ENCODE measurements at regions not wholly inside any gene's neighbourhood (a gene's known extent, or its start where the extent isn't known, plus 50 kb on each side); places are given as distances from the start of the nearest gene placed in this dataset.

DNA sequence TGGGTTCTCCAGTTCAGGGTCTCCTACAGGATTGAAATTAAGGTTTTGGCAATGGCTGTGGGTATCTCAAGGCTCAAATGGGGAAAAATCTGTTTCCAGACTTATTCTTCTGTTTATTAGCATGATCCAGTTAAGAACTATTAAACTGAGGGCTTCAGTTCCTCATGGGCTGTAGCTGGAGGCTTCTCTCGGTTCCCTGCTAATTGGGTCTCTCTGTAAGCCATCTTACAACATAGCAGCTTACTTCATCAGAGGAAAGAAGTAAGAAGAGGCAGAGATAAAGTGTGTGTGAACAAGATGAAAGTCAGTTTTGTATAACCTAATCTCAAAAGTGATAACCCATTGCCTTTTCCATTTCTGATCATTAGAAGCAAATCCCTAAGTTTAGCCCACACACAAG, 391.9 kb downstream of the PSAT1 start:
- BruUV-seq (replicated peaks): no TSS peak

More for the DNA sequence above, 391.9 kb downstream of the PSAT1 start:
- intact Hi-C loops (cut with micrococcal nuclease): no loop called here
- H3K36me3 ChIP-seq (ENCODE audit: control insufficient read depth in 2 of 2, extremely low read depth in 1 of 2, insufficient read depth in 2 of 2, low read length in 2 of 2): no peaks in the 10 kb centered on the region
- DNase-seq (ENCODE audit: low read depth, low spot score) (no peak), FAIRE-seq (no peak)
- H3K79me2 ChIP-seq (ENCODE audit: control insufficient read depth, insufficient read depth, low read length): no peaks in the 10 kb centered on the region
- no peak overlapping the region for H3K9ac ChIP-seq (replicated peaks; ENCODE audit: extremely low read depth, insufficient read depth, low read length)
- no peaks in the 10 kb centered on the region for H3K4me1 ChIP-seq (ENCODE audit: control insufficient read depth, extremely low read depth, insufficient read depth, low read length)
- no peak overlapping the region for H3K4me3 ChIP-seq (replicated peaks in 1 of 3; ENCODE audit: insufficient read depth in 1 of 3, low read depth in 1 of 3, low read length in 3 of 3)
- CTCF ChIA-PET: no interaction called here
- no peaks in the 10 kb centered on the region for H3K9me3 ChIP-seq (replicated peaks; ENCODE audit: control insufficient read depth, insufficient read depth, low read length)
- dilution Hi-C loops (cut with MboI; ENCODE audit: extremely low pct_ligation_motif_present, low sequenced_read_pairs): no loop called here
- no peak overlapping the region for H3K27ac ChIP-seq (ENCODE audit: insufficient read depth, low read depth, low read length)
- POLR2A ChIA-PET: interaction anchor here (0.7 kb wide), 1 partner anchor 486 kb away, joined by 3 read pairs; no protein-coding TSS in a partner anchor
- H3K4me2 ChIP-seq (ENCODE audit: insufficient read depth, low read length): no peak overlapping the region
- H4K20me1 ChIP-seq (replicated peaks; ENCODE audit: control insufficient read depth, extremely low read depth, insufficient read depth, low read length): no peaks in the 10 kb centered on the region
- H3K9me1 ChIP-seq (replicated peaks; ENCODE audit: control insufficient read depth, extremely low read depth, insufficient read depth, low read length): no peaks in the 10 kb centered on the region
- no peak overlapping the region for H2AFZ ChIP-seq (ENCODE audit: low read depth, low read length)
- no peaks in the 10 kb centered on the region for H3K27me3 ChIP-seq (ENCODE audit: control insufficient read depth in 2 of 2, insufficient read depth in 2 of 2, low read length in 2 of 2)
- TF ChIP-seq MAX (IDR thresholded peaks at IDR 0.05; ENCODE audit: insufficient read depth, insufficient read length): no peak
- TF ChIP-seq, protein P1, sequence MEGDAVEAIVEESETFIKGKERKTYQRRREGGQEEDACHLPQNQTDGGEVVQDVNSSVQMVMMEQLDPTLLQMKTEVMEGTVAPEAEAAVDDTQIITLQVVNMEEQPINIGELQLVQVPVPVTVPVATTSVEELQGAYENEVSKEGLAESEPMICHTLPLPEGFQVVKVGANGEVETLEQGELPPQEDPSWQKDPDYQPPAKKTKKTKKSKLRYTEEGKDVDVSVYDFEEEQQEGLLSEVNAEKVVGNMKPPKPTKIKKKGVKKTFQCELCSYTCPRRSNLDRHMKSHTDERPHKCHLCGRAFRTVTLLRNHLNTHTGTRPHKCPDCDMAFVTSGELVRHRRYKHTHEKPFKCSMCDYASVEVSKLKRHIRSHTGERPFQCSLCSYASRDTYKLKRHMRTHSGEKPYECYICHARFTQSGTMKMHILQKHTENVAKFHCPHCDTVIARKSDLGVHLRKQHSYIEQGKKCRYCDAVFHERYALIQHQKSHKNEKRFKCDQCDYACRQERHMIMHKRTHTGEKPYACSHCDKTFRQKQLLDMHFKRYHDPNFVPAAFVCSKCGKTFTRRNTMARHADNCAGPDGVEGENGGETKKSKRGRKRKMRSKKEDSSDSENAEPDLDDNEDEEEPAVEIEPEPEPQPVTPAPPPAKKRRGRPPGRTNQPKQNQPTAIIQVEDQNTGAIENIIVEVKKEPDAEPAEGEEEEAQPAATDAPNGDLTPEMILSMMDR (IDR thresholded peaks at IDR 0.05; ENCODE audit: extremely low read depth in 1 of 2, insufficient read depth in 1 of 2, low read depth in 1 of 2, low read length in 2 of 2): no peak
- TF ChIP-seq POLR2AphosphoS5 (IDR thresholded peaks at IDR 0.05; ENCODE audit: insufficient read depth, low read depth, low read length): no peak
- no peak for TF ChIP-seq EZH2 (IDR thresholded peaks at IDR 0.05; ENCODE audit: borderline replicate concordance, low read depth, low read length, severe bottlenecking)
- TF ChIP-seq POLR2A (IDR thresholded peaks at IDR 0.05; ENCODE audit: low read depth, low read length): no peak
- TF ChIP-seq MYC (IDR thresholded peaks at IDR 0.05; ENCODE audit: low read depth, low read length): no peak
- TF ChIP-seq GATA2 (IDR thresholded peaks at IDR 0.05; ENCODE audit: insufficient read depth, insufficient read length, low read depth, low read length): no peak
- no peak for TF ChIP-seq JUN (IDR thresholded peaks at IDR 0.05; ENCODE audit: borderline replicate concordance, insufficient read depth, insufficient read length, low read depth)
- no peak for TF ChIP-seq FOS (IDR thresholded peaks at IDR 0.05; ENCODE audit: borderline replicate concordance, insufficient read depth, low read length)
